ENCODE measurements at regions not wholly inside any gene's neighbourhood (a gene's known extent, or its start where the extent isn't known, plus 50 kb on each side); places are given as distances from the start of the nearest gene placed in this dataset.
"Not testable (repeated sequence)": the region's sequence is repeated elsewhere in the genome, so short reads cannot be mapped to it uniquely, and the experiment has no call there.

GRCh38 chr2:212858496-212858895 is 292.9 kb downstream of the IKZF2 start:
- DNase-seq, result no peak

DNA sequence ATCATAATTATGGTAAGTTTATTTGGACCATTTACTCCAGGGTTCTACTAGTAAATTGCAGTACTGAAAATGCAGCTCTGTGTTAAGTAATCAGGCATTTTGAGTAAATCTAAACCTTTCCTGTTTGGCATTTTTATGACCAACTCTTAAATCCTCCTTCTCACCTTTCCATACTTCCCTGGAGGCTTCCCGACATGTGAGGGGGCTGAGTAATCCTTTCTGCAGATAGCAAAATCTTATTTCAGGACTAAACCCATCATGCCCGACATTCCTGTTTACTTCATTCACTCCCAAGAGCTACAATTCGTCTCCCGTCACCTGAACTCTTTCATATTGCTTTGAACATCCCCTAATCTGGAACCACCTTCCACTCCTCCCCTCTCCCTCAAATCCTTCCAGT is 296.6 kb downstream of the IKZF2 start:
- DNase-seq, result no peak

GRCh38 chr2:212854116-212854515 is 297.3 kb downstream of the IKZF2 start:
- DNase-seq, result no peak

DNA sequence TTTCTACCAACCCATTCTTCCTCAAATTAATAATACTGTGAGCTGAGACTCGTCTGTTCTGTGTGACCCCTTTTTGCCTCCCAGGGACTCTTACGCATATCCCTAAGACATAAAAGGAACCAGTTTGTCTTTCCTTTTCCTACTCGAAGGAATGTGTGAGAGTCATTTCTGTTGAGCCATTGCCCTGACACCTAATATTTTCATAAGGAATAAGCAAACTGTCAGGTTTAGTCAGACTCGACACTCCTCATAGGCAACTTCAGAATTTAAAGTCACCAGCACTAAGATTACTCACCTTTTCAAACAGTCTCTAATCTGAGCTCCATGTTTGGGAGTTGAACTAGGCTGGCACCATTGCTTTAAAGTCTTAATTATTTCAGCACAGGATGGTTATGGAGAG is 305.5 kb downstream of the IKZF2 start:
- DNase-seq, result no peak

GRCh38 chr2:212843409-212844199 is 305.0 kb upstream of the ERBB4 start:
- DNase-seq, result no peak

- DNase-seq, result no peak
Measured at GRCh38 chr2:212842544-212843185, 304.1 kb upstream of the ERBB4 start.

GRCh38 chr2:212841460-212841859 is 302.9 kb upstream of the ERBB4 start:
- DNase-seq, result no peak

DNA sequence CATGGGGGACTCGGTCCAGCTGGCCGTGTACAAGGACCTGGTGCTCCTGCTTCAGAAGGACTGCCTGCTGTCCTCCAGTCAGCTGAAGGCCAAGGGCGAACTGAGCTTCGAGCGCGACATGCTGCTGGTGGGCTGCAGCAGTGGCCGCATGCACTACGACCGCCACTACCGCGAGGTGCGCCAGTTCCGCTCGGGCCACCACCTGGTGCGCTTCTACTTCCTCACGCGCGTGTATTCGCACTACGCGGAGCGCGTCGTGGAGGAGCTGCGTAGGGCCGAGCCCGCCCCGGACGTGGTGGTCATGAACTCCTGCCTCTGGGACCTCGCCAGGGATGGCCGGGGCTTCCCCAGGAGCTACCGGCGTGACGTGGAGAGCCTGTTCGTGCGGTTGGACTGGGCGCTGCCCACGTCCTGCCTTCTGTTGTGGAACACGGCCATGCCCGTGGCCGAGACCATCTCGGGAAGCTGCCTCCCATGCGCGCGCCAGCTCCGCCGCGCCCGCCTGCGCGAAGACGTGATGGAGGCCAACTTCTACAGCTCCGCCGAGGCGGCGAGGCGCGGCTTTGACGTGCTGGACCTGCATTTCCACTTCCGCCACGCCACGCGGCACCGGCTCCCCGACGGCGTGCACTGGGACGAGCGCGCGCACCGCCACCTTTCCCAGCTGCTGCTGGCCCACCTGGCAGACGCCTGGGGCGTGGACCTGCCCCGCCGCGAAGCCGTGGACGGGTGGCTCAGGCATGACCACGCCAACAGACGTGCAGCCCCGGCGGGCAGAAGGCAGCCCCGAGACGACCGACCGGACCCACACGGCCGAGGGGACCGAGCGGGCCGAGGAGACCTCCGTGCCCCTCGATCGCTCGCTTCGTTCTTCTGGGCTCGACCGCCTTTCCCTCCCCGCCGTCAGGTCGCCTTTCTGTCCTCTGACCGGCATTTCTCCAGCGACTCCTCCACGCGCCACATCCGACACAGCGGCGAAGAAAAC is 293.9 kb upstream of the ERBB4 start:
- DNase-seq, result no peak

GRCh38 chr2:212831671-212832199 is 293.1 kb upstream of the ERBB4 start:
- DNase-seq, result no peak

GRCh38 chr2:212816267-212816666 is 277.7 kb upstream of the ERBB4 start:
- DNase-seq, result no peak

- DNase-seq, result no peak
Measured at GRCh38 chr2:212815453-212815852, 276.9 kb upstream of the ERBB4 start.

GRCh38 chr2:212814941-212815340 is 276.3 kb upstream of the ERBB4 start:
- no peak for DNase-seq

- DNase-seq, result no peak
Measured at GRCh38 chr2:212811921-212812320, 273.3 kb upstream of the ERBB4 start.

DNA sequence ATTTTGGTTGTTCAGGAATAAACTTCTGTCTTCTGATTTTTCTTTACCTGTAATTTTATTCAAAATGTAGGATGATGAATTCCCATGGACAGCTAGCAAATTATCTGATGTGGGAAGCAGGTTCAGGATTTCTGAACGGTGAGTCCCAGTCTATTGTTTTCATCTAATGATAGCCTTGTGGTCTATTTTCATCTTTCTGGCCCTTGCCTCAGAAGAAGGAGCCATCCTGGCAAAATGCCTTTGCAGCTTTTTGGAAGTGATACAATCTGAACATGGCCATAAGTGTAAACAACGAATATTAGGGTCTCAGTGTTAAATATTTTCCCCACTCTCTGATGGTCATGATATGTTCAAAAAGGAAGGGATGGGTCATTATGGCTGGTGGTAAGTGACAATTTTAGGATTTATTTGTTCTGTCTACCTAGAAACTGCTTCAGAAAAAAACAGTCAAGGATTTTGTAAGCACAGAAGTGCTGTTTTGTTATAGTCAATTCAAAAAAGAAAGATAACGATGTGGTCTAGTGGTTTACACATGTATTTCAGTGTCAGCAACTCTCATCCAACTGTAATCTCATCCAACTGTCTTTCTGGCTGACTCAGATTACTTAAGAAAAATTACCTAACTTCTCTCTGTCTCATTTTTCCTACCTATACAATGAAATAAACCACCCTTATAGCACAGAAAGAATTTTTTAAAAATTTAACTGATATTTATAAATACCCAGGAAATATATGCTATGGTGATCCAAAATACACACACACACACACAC is 272.6 kb upstream of the ERBB4 start:
- no peak for DNase-seq

GRCh38 chr2:212797484-212798205 is 259.0 kb upstream of the ERBB4 start:
- no peak for DNase-seq

DNA sequence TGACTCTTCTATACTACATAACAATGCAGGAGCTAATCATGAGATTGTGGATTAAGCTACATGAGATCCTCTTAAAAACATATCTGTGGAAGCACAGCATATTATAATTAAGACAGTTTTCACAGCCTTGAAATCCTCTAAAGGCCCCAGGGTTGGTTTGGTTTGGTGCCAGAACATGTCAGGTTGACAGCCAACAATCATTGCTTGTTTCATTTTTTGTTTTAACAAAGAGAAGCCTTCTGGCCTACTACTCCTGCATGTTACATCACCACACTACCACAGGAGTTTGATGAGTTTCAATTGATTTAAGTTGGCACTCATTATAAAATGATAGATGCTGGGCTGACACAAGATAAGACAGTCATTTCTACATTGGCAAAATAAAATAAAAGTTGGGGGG is 255.9 kb upstream of the ERBB4 start:
- no peak for DNase-seq

DNA sequence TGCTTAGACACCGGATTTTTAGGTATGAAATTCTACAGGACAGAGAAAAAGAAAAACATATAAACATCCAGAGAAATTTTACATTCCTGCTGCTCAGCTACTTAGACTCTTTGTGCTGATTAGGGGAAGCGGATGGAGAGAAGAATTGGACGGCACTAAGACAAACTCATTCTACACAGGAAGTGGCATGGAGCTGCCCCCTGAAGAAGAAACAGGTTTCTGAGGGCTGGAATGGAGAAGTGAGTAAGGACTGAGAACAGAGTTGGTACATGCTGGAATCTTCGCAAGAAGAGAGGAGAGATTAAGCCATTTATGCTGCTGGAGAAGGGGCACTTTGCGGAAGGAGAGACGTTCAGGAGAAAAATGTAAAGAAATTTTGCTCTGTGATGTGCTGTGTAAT is 253.0 kb upstream of the ERBB4 start:
- DNase-seq, result no peak

DNA sequence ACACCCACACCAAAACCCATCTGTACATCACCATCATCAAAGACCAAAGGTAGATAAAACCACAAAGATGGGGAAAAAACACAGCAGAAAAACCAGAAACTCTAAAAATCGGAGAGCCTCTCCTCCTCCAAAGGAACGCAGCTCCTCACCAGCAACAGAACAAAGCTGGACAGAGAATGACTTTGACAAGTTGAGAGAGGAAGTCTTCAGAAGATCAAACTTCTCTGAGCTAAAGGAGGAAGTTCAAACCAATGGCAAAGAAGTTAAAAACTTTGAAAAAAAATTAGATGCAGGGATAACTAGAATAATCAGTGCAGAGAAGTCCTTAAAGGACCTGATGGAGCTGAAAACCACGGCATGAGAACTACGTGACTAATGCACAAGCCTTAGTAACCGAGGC is 247.5 kb upstream of the ERBB4 start:
- not testable (repeated sequence) for DNase-seq

DNA sequence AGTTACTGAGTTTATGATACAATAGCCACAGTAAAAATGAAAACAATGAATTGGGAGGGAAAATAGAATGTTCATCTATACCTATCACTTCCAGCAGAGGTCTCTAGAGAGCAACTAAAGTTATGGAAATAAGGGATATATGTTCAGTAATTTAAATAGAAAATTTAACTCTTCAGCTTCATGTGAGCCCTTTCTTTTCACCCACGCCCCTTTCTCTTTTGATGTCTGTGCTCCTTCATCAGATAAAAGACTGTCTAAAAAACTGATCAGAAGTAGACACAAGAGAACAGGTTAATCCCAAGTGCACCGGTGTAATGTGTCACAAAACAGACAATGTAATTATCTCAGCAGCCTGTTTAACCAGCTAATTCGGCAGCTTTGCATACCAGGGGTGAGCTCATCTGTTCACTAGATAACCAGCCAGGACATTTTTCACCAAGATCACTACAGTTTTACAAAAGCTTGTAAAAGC is 238.5 kb upstream of the ERBB4 start:
- no peak for DNase-seq

GRCh38 chr2:212773808-212774339 is 235.3 kb upstream of the ERBB4 start:
- DNase-seq, result no peak

DNA sequence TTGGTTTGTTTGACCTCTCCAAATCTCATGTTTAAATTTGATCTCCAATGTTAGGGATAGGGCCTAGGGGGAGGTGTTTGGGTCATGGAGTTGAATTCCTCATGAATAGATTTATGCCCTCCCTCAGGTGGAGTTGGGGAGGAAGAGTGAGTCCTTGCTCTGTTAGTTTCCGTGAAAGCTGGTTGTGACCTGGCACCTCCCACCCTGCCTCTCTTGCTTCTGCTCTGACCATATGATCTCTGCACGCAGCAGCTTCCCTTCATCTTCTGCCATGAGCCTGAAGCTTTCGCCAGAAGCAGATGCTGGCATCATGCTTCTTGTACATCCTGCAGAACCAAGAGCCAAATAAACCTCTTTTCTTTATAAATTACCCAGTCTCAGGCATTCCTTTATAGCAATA is 231.6 kb upstream of the ERBB4 start:
- no peak for DNase-seq
